Endothelial cell (in vitro differentiated cells): ENCODE measurements at regions not wholly inside any gene's neighbourhood (a gene's known extent, or its start where the extent isn't known, plus 50 kb on each side); places are given as distances from the start of the nearest gene placed in this dataset.

ENCODE experiments used
- DNase-seq: peaks from one replicate; pipeline ENCODE4 v3.0.0; 2021; ENCODE audit warnings: low spot score
- H3K27ac Mint-ChIP-seq: one replicate; pipeline ENCODE4 v1.8.0; 2021; ENCODE audit warnings: mixed read lengths, inconsistent platforms; ENCODE audit not compliant: unreplicated experiment
- H3K27me3 Mint-ChIP-seq: one replicate; pipeline ENCODE4 v1.8.0; 2021; ENCODE audit warnings: mild to moderate bottlenecking, moderate library complexity, mixed read lengths, inconsistent platforms; ENCODE audit not compliant: unreplicated experiment
- H3K36me3 Mint-ChIP-seq: one replicate; pipeline ENCODE4 v1.8.0; 2021; ENCODE audit warnings: mild to moderate bottlenecking, low read depth, mixed read lengths, inconsistent platforms; ENCODE audit not compliant: unreplicated experiment
- H3K4me1 Mint-ChIP-seq: one replicate; pipeline ENCODE4 v1.8.0; 2021; ENCODE audit warnings: mild to moderate bottlenecking, mixed read lengths, inconsistent platforms; ENCODE audit not compliant: unreplicated experiment
- H3K4me3 Mint-ChIP-seq: one replicate; pipeline ENCODE4 v1.8.0; 2021; ENCODE audit warnings: mild to moderate bottlenecking, mixed read lengths, inconsistent platforms; ENCODE audit not compliant: unreplicated experiment
- H3K9me3 Mint-ChIP-seq: one replicate; pipeline ENCODE4 v1.8.0; 2021; ENCODE audit warnings: mixed read lengths, inconsistent platforms; ENCODE audit not compliant: unreplicated experiment
- CTCF ChIP-seq: fragments of 200-600 bp; sonication (generic); IDR thresholded peaks from one replicate; pipeline ENCODE4 v1.5.0; 2021; ENCODE audit warnings: antibody characterized with exemption; ENCODE audit not compliant: unreplicated experiment

- Mint-ChIP-seq H3K4me1 (no peaks in the 10 kb centered on the region), H3K4me3 (no peak overlapping the region), H3K27me3 (peaks cover 5% of the 10 kb centered on the region), H3K36me3 (no peaks in the 10 kb centered on the region), H3K27ac (no peak overlapping the region), H3K9me3 (no peaks in the 10 kb centered on the region)
- no peak for TF ChIP-seq CTCF
- no peak for DNase-seq
Observed at GRCh38 chr13:112194167-112194530, 127.2 kb downstream of the SOX1 start.

- no peak for TF ChIP-seq CTCF
- H3K9me3 Mint-ChIP-seq = no peaks in the 10 kb centered on the region
- DNase-seq = no peak
- no peaks in the 10 kb centered on the region for H3K36me3 Mint-ChIP-seq
- no peak overlapping the region for H3K27ac Mint-ChIP-seq
- H3K4me1 Mint-ChIP-seq = no peaks in the 10 kb centered on the region
- no peak overlapping the region for H3K4me3 Mint-ChIP-seq
- H3K27me3 Mint-ChIP-seq = peaks cover 5% of the 10 kb centered on the region
Observed at GRCh38 chr13:112194579-112194978, 127.6 kb downstream of the SOX1 start.

- peaks cover 7% of the 10 kb centered on the region for H3K27me3 Mint-ChIP-seq
- H3K4me3 Mint-ChIP-seq = no peak overlapping the region
- no peak for TF ChIP-seq CTCF
- H3K27ac Mint-ChIP-seq = no peak overlapping the region
- H3K9me3 Mint-ChIP-seq = no peaks in the 10 kb centered on the region
- no peaks in the 10 kb centered on the region for H3K36me3 Mint-ChIP-seq
- no peak for DNase-seq
- peaks cover 7% of the 10 kb centered on the region for H3K4me1 Mint-ChIP-seq
Observed at GRCh38 chr13:112198396-112199010, 131.6 kb downstream of the SOX1 start.

- no peak for TF ChIP-seq CTCF
- H3K9me3 Mint-ChIP-seq = no peaks in the 10 kb centered on the region
- no peak overlapping the region for H3K27ac Mint-ChIP-seq
- H3K27me3 Mint-ChIP-seq = peaks cover 5% of the 10 kb centered on the region
- H3K36me3 Mint-ChIP-seq = no peaks in the 10 kb centered on the region
- peaks cover 24% of the 10 kb centered on the region for H3K4me1 Mint-ChIP-seq
- no peak overlapping the region for H3K4me3 Mint-ChIP-seq
- no peak for DNase-seq
Observed at GRCh38 chr13:112200200-112200599, 133.3 kb downstream of the SOX1 start.

- TF ChIP-seq CTCF = no peak
- Mint-ChIP-seq H3K4me1 (peaks cover 40% of the 10 kb centered on the region), H3K9me3 (no peaks in the 10 kb centered on the region), H3K36me3 (no peaks in the 10 kb centered on the region), H3K27ac (no peak overlapping the region), H3K27me3 (peaks cover 4% of the 10 kb centered on the region), H3K4me3 (no peak overlapping the region)
- no peak for DNase-seq
Observed at GRCh38 chr13:112202266-112202665, 135.3 kb downstream of the SOX1 start.
